Upper lobe of left lung (tissue), 4 donors: ENCODE measurements at regions not wholly inside any gene's neighbourhood (a gene's known extent, or its start where the extent isn't known, plus 50 kb on each side); places are given as distances from the start of the nearest gene placed in this dataset.

Source experiments
- EP300 ChIP-seq, 4 donors: sonication (generic); formaldehyde crosslinking; IDR thresholded peaks; one replicate each; pipeline ENCODE4 v1.5.1; 2017; ENCODE audit warnings: antibody characterized with exemption in 4 of 4, control low read depth in 2 of 4
- POLR2AphosphoS5 ChIP-seq, 2 donors: sonication (generic); formaldehyde crosslinking; IDR thresholded peaks; one replicate each; pipeline ENCODE4 v1.5.1; 2017; ENCODE audit warnings: antibody characterized with exemption in 2 of 2
- TF ChIP-seq, protein P1 (sequence below), 6 experiments: fragments of 450-650 bp in 4 of 6; fragments of 200-600 bp in 2 of 6; sonication (generic) in 2 of 6; IDR thresholded peaks; one replicate each; pipeline ENCODE4 v1.5.1; 2016 to 2019; ENCODE audit warnings: antibody characterized with exemption in 6 of 6

DNA sequence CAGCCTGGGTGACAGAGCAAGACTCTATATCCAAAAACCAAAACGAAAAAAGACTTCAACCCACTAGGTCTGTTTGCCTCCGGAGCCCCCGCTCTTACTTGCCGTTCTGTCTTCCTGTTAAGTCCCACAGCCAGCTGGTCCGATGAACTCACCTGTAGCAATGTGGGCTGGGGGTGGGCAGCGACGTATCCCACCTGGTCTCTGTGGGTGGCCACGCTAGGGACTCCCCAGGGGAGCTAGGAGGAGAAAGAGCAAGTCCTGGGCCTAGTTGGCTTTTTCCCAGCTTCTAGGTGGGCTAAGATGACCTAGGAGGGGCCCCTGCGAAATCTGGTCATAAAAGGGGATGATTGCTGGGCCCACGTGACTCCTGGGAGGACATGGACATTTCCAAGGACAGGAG, 166.0 kb upstream of the KCNG1 start:
- TF ChIP-seq, protein P1, sequence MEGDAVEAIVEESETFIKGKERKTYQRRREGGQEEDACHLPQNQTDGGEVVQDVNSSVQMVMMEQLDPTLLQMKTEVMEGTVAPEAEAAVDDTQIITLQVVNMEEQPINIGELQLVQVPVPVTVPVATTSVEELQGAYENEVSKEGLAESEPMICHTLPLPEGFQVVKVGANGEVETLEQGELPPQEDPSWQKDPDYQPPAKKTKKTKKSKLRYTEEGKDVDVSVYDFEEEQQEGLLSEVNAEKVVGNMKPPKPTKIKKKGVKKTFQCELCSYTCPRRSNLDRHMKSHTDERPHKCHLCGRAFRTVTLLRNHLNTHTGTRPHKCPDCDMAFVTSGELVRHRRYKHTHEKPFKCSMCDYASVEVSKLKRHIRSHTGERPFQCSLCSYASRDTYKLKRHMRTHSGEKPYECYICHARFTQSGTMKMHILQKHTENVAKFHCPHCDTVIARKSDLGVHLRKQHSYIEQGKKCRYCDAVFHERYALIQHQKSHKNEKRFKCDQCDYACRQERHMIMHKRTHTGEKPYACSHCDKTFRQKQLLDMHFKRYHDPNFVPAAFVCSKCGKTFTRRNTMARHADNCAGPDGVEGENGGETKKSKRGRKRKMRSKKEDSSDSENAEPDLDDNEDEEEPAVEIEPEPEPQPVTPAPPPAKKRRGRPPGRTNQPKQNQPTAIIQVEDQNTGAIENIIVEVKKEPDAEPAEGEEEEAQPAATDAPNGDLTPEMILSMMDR (IDR thresholded peaks at IDR 0.05): no peak
- no peak for TF ChIP-seq POLR2AphosphoS5 (IDR thresholded peaks at IDR 0.05)
- no peak for TF ChIP-seq EP300 (IDR thresholded peaks at IDR 0.05)
